ENCODE measurements at regions not wholly inside any gene's neighbourhood (a gene's known extent, or its start where the extent isn't known, plus 50 kb on each side); places are given as distances from the start of the nearest gene placed in this dataset.

GRCh38 chr3:166743481-166744134, 636.5 kb downstream of the ZBBX start:
- Mint-ChIP-seq H3K27me3 (ENCODE audit: low read depth) (no peaks in the 10 kb centered on the region), H3K27ac (no peak overlapping the region), H3K4me1 (no peaks in the 10 kb centered on the region), H3K4me3 (no peak overlapping the region), H3K9me3 (no peaks in the 10 kb centered on the region), H3K36me3 (ENCODE audit: low read depth) (no peaks in the 10 kb centered on the region)
- no peak for TF ChIP-seq CTCF (IDR thresholded peaks at IDR 0.05; ENCODE audit: unreplicated experiment in 3 of 3)

GRCh38 chr3:166734734-166735133, 645.4 kb downstream of the ZBBX start:
- no peak for TF ChIP-seq CTCF (IDR thresholded peaks at IDR 0.05; ENCODE audit: unreplicated experiment in 3 of 3)
- H3K4me3 Mint-ChIP-seq = no peak overlapping the region
- H3K27ac Mint-ChIP-seq = no peak overlapping the region
- peaks cover 4% of the 10 kb centered on the region for H3K9me3 Mint-ChIP-seq
- H3K4me1 Mint-ChIP-seq = no peaks in the 10 kb centered on the region
- no peaks in the 10 kb centered on the region for H3K27me3 Mint-ChIP-seq (ENCODE audit: low read depth)
- no peaks in the 10 kb centered on the region for H3K36me3 Mint-ChIP-seq (ENCODE audit: low read depth)

DNA sequence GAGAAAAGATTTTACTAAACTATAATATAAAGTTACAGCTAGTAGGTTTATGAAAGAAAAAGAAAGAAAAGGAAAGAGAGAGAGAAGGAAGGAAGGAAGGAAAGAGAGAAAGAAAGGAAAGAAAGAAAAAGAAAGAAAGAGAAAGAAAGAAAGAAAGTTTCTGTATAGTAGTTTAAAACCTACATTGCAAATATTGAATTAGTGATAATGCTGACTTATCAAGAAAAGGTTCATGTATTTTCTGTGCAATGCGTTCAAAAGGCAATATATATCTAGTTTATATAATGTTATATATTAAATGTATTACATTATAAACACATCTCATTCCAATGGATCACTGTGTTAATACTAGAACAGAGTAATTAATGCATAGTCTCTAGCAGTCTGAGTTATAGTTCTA, 648.4 kb downstream of the ZBBX start:
- no peak overlapping the region for H3K4me3 Mint-ChIP-seq
- no peaks in the 10 kb centered on the region for H3K4me1 Mint-ChIP-seq
- TF ChIP-seq CTCF (IDR thresholded peaks at IDR 0.05; ENCODE audit: unreplicated experiment in 3 of 3) = no peak
- no peaks in the 10 kb centered on the region for H3K27me3 Mint-ChIP-seq (ENCODE audit: low read depth)
- peaks cover 4% of the 10 kb centered on the region for H3K9me3 Mint-ChIP-seq
- no peak overlapping the region for H3K27ac Mint-ChIP-seq
- H3K36me3 Mint-ChIP-seq (ENCODE audit: low read depth) = no peaks in the 10 kb centered on the region

DNA sequence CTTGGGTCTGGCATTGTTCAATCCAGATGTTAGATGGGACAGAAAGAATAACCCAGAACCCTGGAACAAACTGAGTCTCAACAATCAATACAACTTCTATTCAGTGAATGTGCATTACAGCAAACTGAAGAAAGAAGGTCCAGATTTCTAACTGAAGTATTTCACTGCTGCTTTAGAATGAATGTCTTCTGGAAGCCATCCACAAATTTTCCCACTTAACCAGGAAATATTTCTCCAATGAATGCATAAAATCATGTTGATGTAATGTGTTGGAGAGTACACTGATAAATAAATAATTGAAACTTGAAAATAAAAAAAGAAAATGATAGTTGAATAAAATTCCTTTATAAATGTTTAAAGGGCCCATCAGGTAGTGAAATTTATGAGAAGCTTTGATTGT, 658.6 kb downstream of the ZBBX start:
- no peaks in the 10 kb centered on the region for H3K27me3 Mint-ChIP-seq (ENCODE audit: low read depth)
- no peaks in the 10 kb centered on the region for H3K4me1 Mint-ChIP-seq
- no peaks in the 10 kb centered on the region for H3K36me3 Mint-ChIP-seq (ENCODE audit: low read depth)
- peaks cover 9% of the 10 kb centered on the region for H3K9me3 Mint-ChIP-seq
- no peak for TF ChIP-seq CTCF (IDR thresholded peaks at IDR 0.05; ENCODE audit: unreplicated experiment in 3 of 3)
- no peak overlapping the region for H3K27ac Mint-ChIP-seq
- H3K4me3 Mint-ChIP-seq = no peak overlapping the region

DNA sequence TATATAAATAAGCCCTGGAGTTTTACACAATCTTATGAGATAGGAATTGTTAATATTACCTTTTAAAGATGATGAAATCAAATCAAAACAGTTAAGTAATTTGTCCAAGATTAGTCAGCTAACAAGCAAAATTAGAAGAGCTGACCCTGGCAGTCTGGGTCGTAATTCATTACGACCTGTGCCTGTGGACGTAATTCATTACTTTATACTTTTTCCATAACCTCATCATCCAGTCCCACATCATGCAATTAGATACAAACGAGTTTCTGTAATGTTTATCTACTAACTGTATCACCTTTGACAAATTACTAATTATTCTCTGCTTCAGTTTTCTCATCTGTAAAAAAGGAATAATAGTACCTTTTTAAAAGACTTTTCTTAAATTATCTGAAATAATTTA, 665.9 kb downstream of the ZBBX start:
- no peaks in the 10 kb centered on the region for H3K4me1 Mint-ChIP-seq
- TF ChIP-seq CTCF (IDR thresholded peaks at IDR 0.05; ENCODE audit: unreplicated experiment in 3 of 3) = no peak
- peaks cover 9% of the 10 kb centered on the region for H3K9me3 Mint-ChIP-seq
- no peak overlapping the region for H3K4me3 Mint-ChIP-seq
- no peak overlapping the region for H3K27ac Mint-ChIP-seq
- H3K27me3 Mint-ChIP-seq (ENCODE audit: low read depth) = no peaks in the 10 kb centered on the region
- H3K36me3 Mint-ChIP-seq (ENCODE audit: low read depth) = no peaks in the 10 kb centered on the region

DNA sequence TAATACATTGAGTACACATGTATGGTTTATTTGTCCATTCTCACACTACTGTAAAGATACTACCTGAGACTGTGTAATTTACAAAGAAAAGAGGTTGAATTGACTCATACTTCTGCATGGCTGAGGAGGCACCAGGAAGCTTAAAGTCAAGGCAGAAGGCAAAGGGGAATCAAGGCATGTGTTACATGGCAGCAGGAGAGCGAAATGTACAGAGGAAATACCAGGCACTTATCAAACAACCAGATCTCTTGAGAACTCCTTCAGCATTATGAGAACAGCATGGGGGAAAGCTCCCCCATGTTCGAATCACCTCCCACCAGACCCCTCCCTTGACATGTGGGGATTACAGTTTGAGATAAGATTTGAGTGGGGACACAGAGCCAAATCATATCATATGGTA, 666.3 kb downstream of the ZBBX start:
- TF ChIP-seq CTCF (IDR thresholded peaks at IDR 0.05; ENCODE audit: unreplicated experiment in 3 of 3) = no peak
- H3K27ac Mint-ChIP-seq = no peak overlapping the region
- H3K27me3 Mint-ChIP-seq (ENCODE audit: low read depth) = no peaks in the 10 kb centered on the region
- no peak overlapping the region for H3K4me3 Mint-ChIP-seq
- H3K9me3 Mint-ChIP-seq = peaks cover 9% of the 10 kb centered on the region
- H3K36me3 Mint-ChIP-seq (ENCODE audit: low read depth) = no peaks in the 10 kb centered on the region
- H3K4me1 Mint-ChIP-seq = no peaks in the 10 kb centered on the region

Data from nephron (organoid).